ENCODE measurements at regions not wholly inside any gene's neighbourhood (a gene's known extent, or its start where the extent isn't known, plus 50 kb on each side); places are given as distances from the start of the nearest gene placed in this dataset.
"Not testable (repeated sequence)": the region's sequence is repeated elsewhere in the genome, so short reads cannot be mapped to it uniquely, and the experiment has no call there.

GRCh38 chr7:42730586-42730985 lies 181.3 kb downstream of the C7orf25 start:
- in situ Hi-C loops (cut with HindIII; ENCODE audit: low pct_ligation_motif_present, low pct_unique_long_range_greater_than_20kb, low sequenced_read_pairs), result no loop called here

GRCh38 chr7:42729053-42729765 lies 182.7 kb downstream of the C7orf25 start:
- DNase-seq, result no peak
- in situ Hi-C loops (cut with HindIII; ENCODE audit: low pct_ligation_motif_present, low pct_unique_long_range_greater_than_20kb, low sequenced_read_pairs), result no loop called here

More at GRCh38 chr7:42730586-42730985, 181.3 kb downstream of the C7orf25 start:
- no peak for DNase-seq

DNA sequence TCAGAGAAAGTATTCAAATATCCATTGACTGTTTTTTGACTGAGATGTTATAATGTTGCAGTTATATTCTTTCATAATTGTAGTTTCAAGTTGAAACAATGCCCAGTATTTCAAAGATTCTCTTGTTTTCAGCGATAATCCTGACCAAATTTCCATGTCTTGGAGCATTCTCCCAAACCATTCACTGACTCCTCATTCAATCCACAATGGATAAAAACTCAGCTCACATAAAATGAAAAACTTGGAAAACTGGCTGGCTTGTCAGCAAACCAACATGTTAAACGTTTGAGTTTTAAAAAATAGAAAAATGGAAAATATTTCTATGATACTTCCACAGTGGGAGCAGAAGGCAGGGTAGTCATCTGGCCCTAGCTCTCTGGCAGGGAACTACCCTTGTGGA lies 184.4 kb downstream of the C7orf25 start:
- in situ Hi-C loops (cut with HindIII; ENCODE audit: low pct_ligation_motif_present, low pct_unique_long_range_greater_than_20kb, low sequenced_read_pairs), result no loop called here
- DNase-seq, result no peak

DNA sequence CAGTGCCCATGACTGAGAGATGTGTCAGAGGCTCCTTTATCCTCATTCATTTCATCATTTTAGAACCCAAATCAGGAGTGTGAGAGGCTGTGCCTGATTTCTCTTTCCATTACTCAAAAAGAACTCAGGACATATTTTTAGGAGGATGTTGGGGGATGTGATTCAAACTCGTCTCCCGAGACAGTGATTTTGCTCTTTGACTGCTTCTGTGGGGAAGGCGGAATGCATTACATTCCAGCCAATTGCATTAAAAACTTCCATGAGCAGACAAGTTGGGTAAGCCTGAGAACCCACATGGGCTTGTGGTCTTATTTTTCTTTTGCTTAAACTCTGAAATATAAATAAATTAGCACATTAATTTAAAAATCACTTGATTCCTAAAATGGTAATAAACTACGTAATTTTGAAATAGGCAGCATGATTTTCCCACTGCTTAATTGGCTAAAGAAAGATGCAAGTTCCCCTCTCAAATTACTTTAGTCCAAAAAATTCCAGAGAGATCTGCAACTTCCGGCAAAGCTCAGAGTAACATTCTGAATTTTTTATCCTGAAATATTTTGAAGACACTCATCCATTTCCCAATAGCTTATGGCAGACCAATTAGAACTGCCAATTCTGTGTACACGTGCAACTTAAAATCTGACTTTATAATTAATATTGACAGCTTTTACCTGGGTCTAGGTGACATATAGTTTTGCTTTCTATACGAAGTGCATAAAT lies 185.6 kb downstream of the C7orf25 start:
- in situ Hi-C loops (cut with HindIII; ENCODE audit: low pct_ligation_motif_present, low pct_unique_long_range_greater_than_20kb, low sequenced_read_pairs), result no loop called here
- DNase-seq, result no peak

DNA sequence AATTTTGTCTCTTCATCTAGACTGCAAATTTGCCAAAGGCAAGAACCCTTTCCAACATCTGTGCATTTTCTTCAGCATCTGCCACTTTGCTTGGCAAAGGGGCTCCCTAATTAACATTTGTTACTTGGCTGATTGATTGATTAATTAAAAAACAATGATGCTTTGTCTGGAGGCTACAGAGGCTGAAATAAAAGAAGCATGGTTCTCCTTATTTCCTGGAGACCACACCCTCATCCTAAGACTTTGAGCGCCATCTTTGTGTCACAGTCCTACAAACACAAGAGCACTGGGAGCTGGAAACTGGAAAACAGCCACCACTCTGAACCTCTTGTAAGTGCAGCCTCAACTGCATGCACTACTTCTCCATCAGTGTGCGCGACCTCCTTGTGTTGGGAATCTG lies 189.2 kb downstream of the C7orf25 start:
- in situ Hi-C loops (cut with HindIII; ENCODE audit: low pct_ligation_motif_present, low pct_unique_long_range_greater_than_20kb, low sequenced_read_pairs), result no loop called here
- no peak for DNase-seq

DNA sequence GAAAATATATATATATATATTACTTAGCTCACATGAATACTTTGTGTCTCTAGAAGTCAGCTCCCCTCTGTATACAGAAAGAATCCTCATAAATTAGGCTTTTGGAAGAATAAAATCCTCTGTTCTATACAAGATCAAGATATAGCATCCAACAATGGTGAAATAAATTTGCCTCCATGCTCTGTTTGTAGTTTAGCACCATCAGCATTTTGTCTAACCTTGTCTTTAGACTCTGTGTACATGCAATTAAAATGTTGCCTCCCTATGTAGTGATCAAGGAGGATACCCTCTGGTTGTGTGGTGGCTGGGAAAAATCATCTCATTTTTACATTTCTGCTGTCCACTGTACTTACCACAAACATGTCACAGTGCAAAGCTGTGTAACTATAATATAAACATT lies 189.7 kb downstream of the C7orf25 start:
- no peak for DNase-seq
- in situ Hi-C loops (cut with HindIII; ENCODE audit: low pct_ligation_motif_present, low pct_unique_long_range_greater_than_20kb, low sequenced_read_pairs), result no loop called here

GRCh38 chr7:42720991-42721796 lies 190.7 kb downstream of the C7orf25 start:
- in situ Hi-C loops (cut with HindIII; ENCODE audit: low pct_ligation_motif_present, low pct_unique_long_range_greater_than_20kb, low sequenced_read_pairs), result no loop called here
- no peak for DNase-seq

- no peak for DNase-seq
- in situ Hi-C loops (cut with HindIII; ENCODE audit: low pct_ligation_motif_present, low pct_unique_long_range_greater_than_20kb, low sequenced_read_pairs), result no loop called here
Measured at GRCh38 chr7:42720012-42720411, 191.9 kb downstream of the C7orf25 start.

DNA sequence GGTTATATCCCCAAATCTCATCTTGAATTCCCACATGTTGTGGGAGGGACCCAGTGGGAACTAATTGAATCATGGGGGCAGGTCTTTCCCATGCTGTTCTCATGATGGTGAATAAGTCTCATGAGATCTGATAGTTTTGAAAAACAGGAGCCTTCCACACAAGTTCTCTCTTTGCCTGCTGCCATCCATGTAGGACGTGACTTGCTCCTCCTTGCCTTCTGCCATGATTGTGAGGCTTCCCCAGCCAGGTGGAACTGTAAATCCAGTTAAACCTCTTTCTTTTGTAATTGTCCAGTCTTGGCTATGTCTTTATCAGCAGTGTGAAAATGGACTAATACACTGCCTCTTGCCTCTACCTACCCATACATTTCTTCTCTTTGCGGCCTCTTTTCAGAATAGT lies 193.4 kb downstream of the C7orf25 start:
- in situ Hi-C loops (cut with HindIII; ENCODE audit: low pct_ligation_motif_present, low pct_unique_long_range_greater_than_20kb, low sequenced_read_pairs); DNase-seq: not testable (repeated sequence)

DNA sequence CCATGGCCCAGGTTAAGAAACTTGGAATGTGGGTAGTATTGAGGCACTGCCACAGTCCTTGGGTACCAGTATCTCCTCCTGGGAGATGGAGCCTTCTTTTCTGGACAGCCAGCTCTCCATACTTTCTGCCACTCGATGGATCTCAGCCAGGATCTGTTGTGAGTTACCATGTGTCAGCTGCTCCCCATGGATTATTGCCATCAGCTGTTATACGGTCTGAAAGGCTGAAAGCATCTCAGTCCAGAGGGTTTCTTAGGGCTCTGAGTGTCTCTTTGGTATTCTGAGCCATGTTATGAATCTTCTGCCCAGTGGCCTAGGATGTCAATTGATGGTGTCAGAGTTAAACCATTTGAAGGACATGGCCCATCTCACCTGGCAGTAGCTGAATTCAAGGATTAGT lies 197.5 kb downstream of the C7orf25 start:
- in situ Hi-C loops (cut with HindIII; ENCODE audit: low pct_ligation_motif_present, low pct_unique_long_range_greater_than_20kb, low sequenced_read_pairs), result no loop called here
- no peak for DNase-seq

GRCh38 chr7:42709284-42709683 lies 202.6 kb downstream of the C7orf25 start:
- in situ Hi-C loops (cut with HindIII; ENCODE audit: low pct_ligation_motif_present, low pct_unique_long_range_greater_than_20kb, low sequenced_read_pairs), result no loop called here
- no peak for DNase-seq

GRCh38 chr7:42704710-42705109 lies 207.2 kb downstream of the C7orf25 start:
- no peak for DNase-seq
- in situ Hi-C loops (cut with HindIII; ENCODE audit: low pct_ligation_motif_present, low pct_unique_long_range_greater_than_20kb, low sequenced_read_pairs), result no loop called here

GRCh38 chr7:42702647-42703046 lies 209.2 kb downstream of the C7orf25 start:
- DNase-seq, result no peak
- in situ Hi-C loops (cut with HindIII; ENCODE audit: low pct_ligation_motif_present, low pct_unique_long_range_greater_than_20kb, low sequenced_read_pairs), result no loop called here

DNA sequence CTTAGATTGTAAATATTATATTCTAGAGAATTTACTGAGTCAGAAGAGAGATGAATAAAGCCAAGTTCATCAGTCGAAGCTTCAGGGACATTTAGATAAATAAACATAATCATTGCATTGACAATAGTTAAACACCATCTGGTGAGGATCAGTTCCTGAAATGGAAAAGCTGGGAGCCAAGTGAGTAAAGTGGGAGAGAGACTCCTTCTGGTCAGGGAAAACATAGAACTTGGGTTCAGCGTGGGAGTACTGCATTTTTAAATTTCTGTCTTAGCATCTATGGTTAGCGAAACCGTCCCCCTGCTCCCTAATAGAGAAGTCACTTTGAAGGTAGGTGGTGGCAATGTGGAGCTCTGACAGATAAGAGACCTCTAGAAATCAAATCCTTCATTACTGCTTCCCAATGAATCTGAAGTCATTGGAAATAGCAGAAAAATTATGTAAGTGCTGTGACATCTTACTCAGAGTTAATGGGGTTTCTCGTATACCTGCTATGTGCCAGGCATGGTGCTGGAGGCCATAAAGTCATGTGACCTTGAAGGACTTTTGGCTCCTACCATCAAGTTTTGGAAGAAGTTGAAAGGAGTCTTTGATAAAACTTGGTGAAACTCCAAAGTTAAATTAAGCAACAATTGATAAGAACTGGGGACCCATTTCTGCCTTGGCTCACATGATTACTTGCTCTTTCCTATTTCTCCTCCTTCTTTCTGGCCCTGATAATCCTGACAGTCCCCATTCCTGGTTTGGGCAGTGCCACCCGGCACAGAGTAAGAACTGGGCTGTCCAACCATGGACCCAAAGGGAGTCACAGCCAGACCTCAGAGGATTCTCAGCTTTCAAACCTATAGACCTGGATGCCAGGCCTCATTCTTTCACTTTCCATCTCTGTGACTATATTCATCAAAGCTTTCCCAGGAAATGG lies 211.2 kb downstream of the C7orf25 start:
- no peak for DNase-seq
- in situ Hi-C loops (cut with HindIII; ENCODE audit: low pct_ligation_motif_present, low pct_unique_long_range_greater_than_20kb, low sequenced_read_pairs), result no loop called here

GRCh38 chr7:42699380-42700178 lies 212.3 kb downstream of the C7orf25 start:
- in situ Hi-C loops (cut with HindIII; ENCODE audit: low pct_ligation_motif_present, low pct_unique_long_range_greater_than_20kb, low sequenced_read_pairs), result no loop called here
- no peak for DNase-seq

DNA sequence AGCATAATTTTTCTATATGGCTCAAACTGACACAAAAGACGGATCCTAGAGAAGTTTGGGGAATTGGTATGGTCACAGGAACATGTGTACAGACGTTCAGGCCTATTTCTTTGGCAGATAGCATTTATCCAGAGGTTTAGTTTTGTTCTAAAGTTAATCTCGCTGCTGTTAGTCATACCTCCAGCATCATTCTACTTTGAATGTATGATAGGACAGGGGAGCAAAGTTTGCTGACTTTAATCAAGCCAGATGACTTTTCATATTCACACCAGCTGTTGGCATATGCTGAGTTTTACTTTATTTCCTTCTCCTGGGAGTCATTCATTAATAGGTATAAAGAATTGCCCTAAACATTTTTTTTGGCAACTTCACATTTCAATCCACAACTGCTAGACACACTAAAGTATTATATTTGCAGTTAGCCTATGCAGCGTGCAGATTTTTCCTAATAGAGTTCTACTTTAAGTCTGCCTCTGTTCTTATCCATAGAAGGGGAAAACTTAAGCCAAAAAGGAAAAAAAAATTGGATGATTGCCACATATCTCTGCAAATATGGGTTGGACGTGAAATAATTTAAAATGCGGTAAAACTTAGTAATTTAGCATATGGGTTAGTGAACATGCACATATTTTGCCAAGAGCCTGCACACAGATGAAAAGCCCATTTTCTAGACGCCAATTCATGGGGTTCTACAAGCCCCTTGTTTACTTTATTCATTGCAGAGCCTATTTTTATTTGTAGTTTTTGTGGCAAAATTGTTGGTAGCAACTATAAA lies 213.1 kb downstream of the C7orf25 start:
- DNase-seq, result no peak
- in situ Hi-C loops (cut with HindIII; ENCODE audit: low pct_ligation_motif_present, low pct_unique_long_range_greater_than_20kb, low sequenced_read_pairs), result no loop called here

GRCh38 chr7:42694894-42695507 lies 216.9 kb downstream of the C7orf25 start:
- no peak for DNase-seq
- in situ Hi-C loops (cut with HindIII; ENCODE audit: low pct_ligation_motif_present, low pct_unique_long_range_greater_than_20kb, low sequenced_read_pairs), result no loop called here
